ENCODE measurements at regions not wholly inside any gene's neighbourhood (a gene's known extent, or its start where the extent isn't known, plus 50 kb on each side); places are given as distances from the start of the nearest gene placed in this dataset.

GRCh38 chr18:71212222-71212621 lies 923.4 kb downstream of the SOCS6 start:
- Mint-ChIP-seq H3K4me3 (no peak overlapping the region), H3K4me1 (ENCODE audit: unreplicated experiment) (no peaks in the 10 kb centered on the region), H3K36me3 (no peaks in the 10 kb centered on the region), H3K27me3 (no peaks in the 10 kb centered on the region), H3K9me3 (no peaks in the 10 kb centered on the region), H3K27ac (no peak overlapping the region)
- DNase-seq (ENCODE audit: extremely low spot score, unreplicated experiment), result no peak
- TF ChIP-seq, protein P1, sequence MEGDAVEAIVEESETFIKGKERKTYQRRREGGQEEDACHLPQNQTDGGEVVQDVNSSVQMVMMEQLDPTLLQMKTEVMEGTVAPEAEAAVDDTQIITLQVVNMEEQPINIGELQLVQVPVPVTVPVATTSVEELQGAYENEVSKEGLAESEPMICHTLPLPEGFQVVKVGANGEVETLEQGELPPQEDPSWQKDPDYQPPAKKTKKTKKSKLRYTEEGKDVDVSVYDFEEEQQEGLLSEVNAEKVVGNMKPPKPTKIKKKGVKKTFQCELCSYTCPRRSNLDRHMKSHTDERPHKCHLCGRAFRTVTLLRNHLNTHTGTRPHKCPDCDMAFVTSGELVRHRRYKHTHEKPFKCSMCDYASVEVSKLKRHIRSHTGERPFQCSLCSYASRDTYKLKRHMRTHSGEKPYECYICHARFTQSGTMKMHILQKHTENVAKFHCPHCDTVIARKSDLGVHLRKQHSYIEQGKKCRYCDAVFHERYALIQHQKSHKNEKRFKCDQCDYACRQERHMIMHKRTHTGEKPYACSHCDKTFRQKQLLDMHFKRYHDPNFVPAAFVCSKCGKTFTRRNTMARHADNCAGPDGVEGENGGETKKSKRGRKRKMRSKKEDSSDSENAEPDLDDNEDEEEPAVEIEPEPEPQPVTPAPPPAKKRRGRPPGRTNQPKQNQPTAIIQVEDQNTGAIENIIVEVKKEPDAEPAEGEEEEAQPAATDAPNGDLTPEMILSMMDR (conservative IDR thresholded peaks at IDR 0.05), result no peak

DNA sequence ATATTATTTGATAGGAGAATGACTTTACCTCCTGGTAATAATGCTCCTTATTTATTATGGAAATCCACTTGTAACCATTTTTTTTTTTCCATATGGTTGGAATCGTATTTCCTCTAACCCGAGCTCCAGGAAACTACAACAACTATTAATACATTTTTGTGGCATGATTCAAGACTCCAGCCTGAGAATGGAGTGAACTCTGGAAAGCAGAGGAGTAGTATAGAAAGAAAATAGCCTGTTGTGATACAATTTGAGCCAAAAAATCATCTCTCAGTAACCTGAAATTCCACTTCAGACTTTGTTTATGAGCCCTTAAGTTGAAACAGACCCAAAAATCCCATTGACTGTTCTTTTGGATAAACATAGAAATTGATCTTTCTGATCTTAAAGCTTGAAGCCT lies 921.1 kb downstream of the SOCS6 start:
- no peaks in the 10 kb centered on the region for H3K36me3 Mint-ChIP-seq
- no peaks in the 10 kb centered on the region for H3K4me1 Mint-ChIP-seq (ENCODE audit: unreplicated experiment)
- TF ChIP-seq, protein P1 (conservative IDR thresholded peaks at IDR 0.05), result no peak
- H3K27ac Mint-ChIP-seq, result no peak overlapping the region
- H3K27me3 Mint-ChIP-seq, result no peaks in the 10 kb centered on the region
- H3K9me3 Mint-ChIP-seq, result no peaks in the 10 kb centered on the region
- DNase-seq (ENCODE audit: extremely low spot score, unreplicated experiment), result no peak
- H3K4me3 Mint-ChIP-seq, result no peak overlapping the region

- TF ChIP-seq, protein P1 (conservative IDR thresholded peaks at IDR 0.05), result no peak
- no peaks in the 10 kb centered on the region for H3K36me3 Mint-ChIP-seq
- no peaks in the 10 kb centered on the region for H3K9me3 Mint-ChIP-seq
- no peak for DNase-seq (ENCODE audit: extremely low spot score, unreplicated experiment)
- H3K4me1 Mint-ChIP-seq (ENCODE audit: unreplicated experiment), result no peaks in the 10 kb centered on the region
- peaks cover 3% of the 10 kb centered on the region for H3K27me3 Mint-ChIP-seq
- H3K4me3 Mint-ChIP-seq, result no peak overlapping the region
- H3K27ac Mint-ChIP-seq, result no peak overlapping the region
These were observed 905.6 kb downstream of the SOCS6 start for GRCh38 chr18:71194438-71194837.

GRCh38 chr18:71189581-71189980 lies 900.7 kb downstream of the SOCS6 start:
- TF ChIP-seq, protein P1 (conservative IDR thresholded peaks at IDR 0.05), result no peak
- Mint-ChIP-seq H3K9me3 (no peaks in the 10 kb centered on the region), H3K36me3 (no peaks in the 10 kb centered on the region), H3K4me3 (no peak overlapping the region), H3K27ac (no peak overlapping the region), H3K4me1 (ENCODE audit: unreplicated experiment) (no peaks in the 10 kb centered on the region), H3K27me3 (peaks cover 3% of the 10 kb centered on the region)
- DNase-seq (ENCODE audit: extremely low spot score, unreplicated experiment), result no peak

- H3K36me3 Mint-ChIP-seq, result no peaks in the 10 kb centered on the region
- H3K4me3 Mint-ChIP-seq, result no peak overlapping the region
- no peaks in the 10 kb centered on the region for H3K27me3 Mint-ChIP-seq
- no peaks in the 10 kb centered on the region for H3K9me3 Mint-ChIP-seq
- no peaks in the 10 kb centered on the region for H3K4me1 Mint-ChIP-seq (ENCODE audit: unreplicated experiment)
- TF ChIP-seq, protein P1 (conservative IDR thresholded peaks at IDR 0.05), result no peak
- DNase-seq (ENCODE audit: extremely low spot score, unreplicated experiment), result no peak
- no peak overlapping the region for H3K27ac Mint-ChIP-seq
These were observed 879.8 kb downstream of the SOCS6 start for GRCh38 chr18:71168557-71169145.

DNA sequence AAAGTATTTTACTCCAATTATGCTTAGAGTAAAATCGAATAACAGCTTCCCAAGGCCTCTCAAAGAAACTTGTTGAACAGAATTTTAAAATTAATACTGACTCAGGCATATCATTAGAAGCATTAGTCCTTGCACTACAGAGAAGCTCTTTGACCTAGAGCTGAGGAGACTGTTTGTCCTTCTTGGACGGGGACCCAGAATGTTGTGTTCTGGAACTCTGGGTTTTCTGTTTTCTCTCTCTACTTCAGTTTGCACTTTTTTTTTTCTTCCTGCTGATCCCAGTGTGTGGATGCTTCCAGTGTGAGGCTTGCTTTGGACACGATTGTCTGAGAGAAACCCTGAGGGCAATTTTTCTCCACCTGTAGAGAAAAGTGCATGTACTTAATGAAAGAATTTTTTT lies 847.6 kb downstream of the SOCS6 start:
- no peaks in the 10 kb centered on the region for H3K4me1 Mint-ChIP-seq (ENCODE audit: unreplicated experiment)
- no peaks in the 10 kb centered on the region for H3K36me3 Mint-ChIP-seq
- no peak overlapping the region for H3K4me3 Mint-ChIP-seq
- TF ChIP-seq, protein P1 (conservative IDR thresholded peaks at IDR 0.05), result no peak
- H3K9me3 Mint-ChIP-seq, result no peaks in the 10 kb centered on the region
- no peaks in the 10 kb centered on the region for H3K27me3 Mint-ChIP-seq
- no peak overlapping the region for H3K27ac Mint-ChIP-seq
- no peak for DNase-seq (ENCODE audit: extremely low spot score, unreplicated experiment)

Measured in type B pancreatic cell (in vitro differentiated cells).